Lung (tissue), 11 donors: ENCODE measurements at regions not wholly inside any gene's neighbourhood (a gene's known extent, or its start where the extent isn't known, plus 50 kb on each side); places are given as distances from the start of the nearest gene placed in this dataset.
"Not testable (repeated sequence)": the region's sequence is repeated elsewhere in the genome, so short reads cannot be mapped to it uniquely, and the experiment has no call there.

ENCODE experiments used
- ATAC-seq: fragments of 200-7000 bp; cut with Tn5 transposase; one replicate; pipeline ENCODE4 v1.9.1; 2020; ENCODE audit warnings: moderate number of reproducible peaks; ENCODE audit not compliant: insufficient read depth, low FRiP score
- DNase-seq, 3 donors: peaks; one replicate each; pipeline ENCODE4 v3.0.0-alpha.2; 2013 to 2017
- H3K27ac ChIP-seq, 2 donors: one replicate each; pipeline ENCODE4 v1.5.1; 2013; ENCODE audit warnings: mild to moderate bottlenecking in 2 of 2, moderate library complexity in 2 of 2, control low read depth in 1 of 2, inconsistent platforms in 1 of 2, low read depth in 1 of 2, low read length in 1 of 2
- H3K27me3 ChIP-seq, 3 donors: one replicate each; pipeline ENCODE4 v1.5.1; 2013; ENCODE audit warnings: low read length in 2 of 3; ENCODE audit not compliant: control insufficient read depth in 3 of 3, insufficient read depth in 3 of 3
- H3K36me3 ChIP-seq, 4 donors: one replicate each; pipeline ENCODE4 v1.5.1; 2013; ENCODE audit warnings: low read length in 4 of 4, mild to moderate bottlenecking in 1 of 4, moderate library complexity in 1 of 4; ENCODE audit not compliant: control insufficient read depth in 4 of 4, insufficient read depth in 4 of 4
- H3K4me1 ChIP-seq, 5 donors: one replicate each; pipeline ENCODE4 v1.5.1; 2013; ENCODE audit warnings: low read length in 5 of 5, mild to moderate bottlenecking in 2 of 5, moderate library complexity in 1 of 5; ENCODE audit not compliant: control insufficient read depth in 5 of 5, insufficient read depth in 5 of 5
- H3K4me3 ChIP-seq: one replicate; pipeline ENCODE4 v1.5.1; 2013; ENCODE audit warnings: mild to moderate bottlenecking, control low read depth, moderate library complexity
- H3K9ac ChIP-seq, 2 donors: one replicate each; pipeline ENCODE4 v1.5.1; 2013; ENCODE audit warnings: low read length in 2 of 2, control low read depth in 1 of 2; ENCODE audit not compliant: insufficient read depth in 1 of 2
- H3K9me3 ChIP-seq, 4 donors: one replicate each; pipeline ENCODE4 v1.5.1; 2013; ENCODE audit warnings: low read length in 3 of 4, mild to moderate bottlenecking in 1 of 4, moderate library complexity in 1 of 4; ENCODE audit not compliant: control insufficient read depth in 4 of 4, insufficient read depth in 3 of 4
- CTCF ChIP-seq: IDR thresholded peaks from 2 replicates; pipeline ENCODE4 v1.5.1; 2012; ENCODE audit warnings: mild to moderate bottlenecking; ENCODE audit errors: control extremely low read depth, extremely low read depth
- WGBS, 2 donors: extraction: QIAGEN DNeasy Blood & Tissue Kit; methylation state at CpG; one replicate each; pipeline ENCODE4 v1.1.7; 2013; 5-methylcytosine and 5-hydroxymethylcytosine counted together
- donor health status: control.
- donor health status: control.
- donor health status: Bipolar disorder and iron deficiency.
- donor health status: healthy.
- donor health status: DM: yes; HTN: yes; CAD: no.

- H3K4me3 ChIP-seq, result no peak overlapping the region
- no peak for TF ChIP-seq CTCF
- no peaks in the 10 kb centered on the region for H3K27me3 ChIP-seq
- H3K27ac ChIP-seq, result no peak overlapping the region
- DNase-seq, result peak; percentile 98 to 100 (median 100)
- peaks cover 0 to 68% (median 14%) of the 10 kb centered on the region in 5 donors for H3K4me1 ChIP-seq
- H3K36me3 ChIP-seq, result no peaks in the 10 kb centered on the region
- no peak overlapping the region for H3K9ac ChIP-seq
- H3K9me3 ChIP-seq, result no peaks in the 10 kb centered on the region
- WGBS, 2 donors, result 79 to 90% methylated on average over 15 of the region's 15 CpGs
- ATAC-seq, result no peak
These were observed 101.7 kb upstream of the SPATA31D4 start for GRCh38 chr9:81826517-81826906.

GRCh38 chr9:81827616-81828296 is 100.5 kb upstream of the SPATA31D4 start:
- no peak for DNase-seq
- Histone ChIP-seq H3K4me1 (peaks cover 0 to 61% (median 14%) of the 10 kb centered on the region in 5 donors), H3K36me3 (no peaks in the 10 kb centered on the region), H3K9me3 (no peaks in the 10 kb centered on the region), H3K27me3 (no peaks in the 10 kb centered on the region), H3K9ac (no peak overlapping the region), H3K4me3 (no peak overlapping the region), H3K27ac (no peak overlapping the region)
- ATAC-seq, result no peak
- TF ChIP-seq CTCF, result no peak
- WGBS, 2 donors, result 67 to 78% methylated on average over 5 of the region's 5 CpGs

DNA sequence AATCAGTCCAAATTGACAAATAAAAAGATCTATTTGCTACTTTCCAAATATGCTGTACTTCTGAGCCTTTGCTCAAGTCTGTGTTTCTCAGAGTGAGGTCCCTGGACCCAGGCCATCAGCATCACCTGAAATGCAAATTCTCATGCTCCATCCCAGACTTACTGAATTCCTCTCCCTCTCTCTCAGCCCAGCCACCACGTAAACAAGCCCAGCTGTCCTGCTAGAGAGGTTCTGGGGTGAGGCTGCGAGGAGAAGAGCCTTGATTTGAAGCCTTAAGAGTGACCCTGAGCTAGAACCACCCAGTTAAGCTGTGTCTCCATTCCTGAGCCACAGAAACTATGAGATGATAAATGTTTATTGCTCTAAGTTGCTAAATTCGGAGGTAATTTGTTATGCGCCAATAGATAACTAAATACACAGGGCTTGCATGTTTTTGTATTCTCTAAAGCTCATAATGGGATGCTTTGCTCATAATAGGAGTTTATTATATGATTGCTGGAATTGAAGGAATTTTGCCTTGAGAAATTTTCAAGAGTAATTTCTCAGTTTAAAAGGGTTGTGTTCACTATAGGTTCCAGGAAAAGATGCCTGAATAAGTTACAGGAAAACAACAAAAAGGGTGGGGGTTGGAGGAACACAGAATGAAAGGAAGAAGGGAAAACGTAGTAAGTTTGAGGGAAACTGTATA is 98.9 kb upstream of the SPATA31D4 start:
- ATAC-seq (no peak), DNase-seq (peak in 2 of 3 donors; percentile 43 to 46)
- no peaks in the 10 kb centered on the region for H3K27me3 ChIP-seq
- no peak for TF ChIP-seq CTCF
- H3K4me3 ChIP-seq, result no peak overlapping the region
- H3K4me1 ChIP-seq, result peaks cover 0 to 47% (median 10%) of the 10 kb centered on the region in 5 donors
- H3K9ac ChIP-seq, result no peak overlapping the region
- no peaks in the 10 kb centered on the region for H3K36me3 ChIP-seq
- no peak overlapping the region for H3K27ac ChIP-seq
- 74 to 86% methylated on average over 5 of the region's 5 CpGs for WGBS, 2 donors
- H3K9me3 ChIP-seq, result no peaks in the 10 kb centered on the region

- 94 to 95% methylated on average over 8 of the region's 8 CpGs for WGBS, 2 donors
- ATAC-seq, H3K9me3 ChIP-seq: not testable (repeated sequence)
These were observed 97.8 kb upstream of the SPATA31D4 start for GRCh38 chr9:81830431-81830830.

More at GRCh38 chr9:81830431-81830830, 97.8 kb upstream of the SPATA31D4 start:
- not testable (repeated sequence) for H3K4me3 ChIP-seq, H3K36me3 ChIP-seq, H3K27me3 ChIP-seq, DNase-seq, H3K9ac ChIP-seq, H3K27ac ChIP-seq
- H3K4me1 ChIP-seq, result peaks cover 0 to 39% (median 10%) of the 10 kb centered on the region in 5 donors
